GM18951 (cell line): ENCODE measurements at regions not wholly inside any gene's neighbourhood (a gene's known extent, or its start where the extent isn't known, plus 50 kb on each side); places are given as distances from the start of the nearest gene placed in this dataset.

Source experiments
- POLR2A ChIP-seq: IDR thresholded peaks from 4 replicates; pipeline ENCODE4 v1.6.1; 2011; ENCODE audit warnings: mild to moderate bottlenecking; ENCODE audit not compliant: insufficient read length, insufficient read depth; ENCODE audit errors: extremely low read depth
- in situ Hi-C: fragments of 300-500 bp; cut with MboI; formaldehyde crosslinking; loops from one replicate; pipeline ENCODE4 v1.12.0; 2022; ENCODE audit warnings: low sequenced_read_pairs, mixed read lengths, inconsistent platforms; ENCODE audit not compliant: unreplicated experiment

- in situ Hi-C loops: no loop called here
- no peak for TF ChIP-seq POLR2A
Measured at GRCh38 chr11:113577356-113578032, 102.3 kb upstream of the DRD2 start.

- TF ChIP-seq POLR2A: no peak
- in situ Hi-C loops: no loop called here
Measured at GRCh38 chr11:113574586-113574985, 99.4 kb upstream of the DRD2 start.

- no peak for TF ChIP-seq POLR2A
- in situ Hi-C loops: no loop called here
Measured at GRCh38 chr11:113574171-113574570, 99.0 kb upstream of the DRD2 start.

DNA sequence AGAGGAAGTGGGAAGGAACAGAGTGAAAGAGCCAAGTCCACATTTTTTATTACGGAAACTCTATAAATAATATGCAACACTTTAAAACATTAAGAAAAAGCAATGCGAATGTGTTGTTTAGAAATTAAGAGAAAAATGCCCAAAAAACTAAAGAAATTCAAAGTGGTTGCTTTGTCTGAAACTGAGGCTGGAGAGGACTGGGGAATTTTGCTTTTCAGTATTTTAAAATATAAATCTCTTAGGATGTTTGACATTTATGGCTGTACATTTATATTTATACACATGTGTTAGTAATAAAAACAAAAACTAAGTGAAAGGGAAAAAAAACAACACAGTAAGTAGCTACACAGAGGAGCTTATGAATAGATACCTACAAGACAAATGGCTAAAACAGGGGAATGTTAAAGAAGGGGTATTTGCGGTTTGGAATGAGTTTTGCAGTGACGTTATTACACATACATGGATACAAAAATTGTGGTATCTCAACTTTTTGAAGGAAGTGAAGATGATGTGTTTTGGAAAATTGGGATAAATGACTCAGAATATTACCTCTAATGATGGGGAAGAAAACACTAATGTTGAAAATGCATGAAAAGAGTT lies 97.0 kb upstream of the DRD2 start:
- in situ Hi-C loops: no loop called here
- no peak for TF ChIP-seq POLR2A

GRCh38 chr11:113571531-113571930 lies 96.3 kb upstream of the DRD2 start:
- in situ Hi-C loops: no loop called here
- TF ChIP-seq POLR2A: no peak

DNA sequence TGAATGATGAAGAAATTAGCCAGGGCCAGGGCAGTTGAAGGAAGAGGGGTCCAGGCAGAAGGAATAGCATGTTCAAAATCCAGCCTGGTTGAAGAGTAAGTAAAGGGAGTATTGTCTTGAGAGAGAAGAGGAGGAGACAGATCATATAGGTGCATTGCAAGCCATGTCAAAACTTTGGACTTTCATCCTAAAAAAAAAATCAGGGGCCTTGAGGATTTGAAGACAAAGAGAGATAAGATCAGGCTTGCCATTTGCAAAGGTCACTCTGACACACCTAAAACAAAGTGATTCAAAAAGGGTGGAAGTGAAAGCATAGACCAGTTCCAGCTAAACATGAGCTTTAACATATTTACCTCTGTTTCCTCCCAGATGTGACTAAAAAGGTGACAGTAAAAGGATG lies 95.7 kb upstream of the DRD2 start:
- no peak for TF ChIP-seq POLR2A
- in situ Hi-C loops: no loop called here

DNA sequence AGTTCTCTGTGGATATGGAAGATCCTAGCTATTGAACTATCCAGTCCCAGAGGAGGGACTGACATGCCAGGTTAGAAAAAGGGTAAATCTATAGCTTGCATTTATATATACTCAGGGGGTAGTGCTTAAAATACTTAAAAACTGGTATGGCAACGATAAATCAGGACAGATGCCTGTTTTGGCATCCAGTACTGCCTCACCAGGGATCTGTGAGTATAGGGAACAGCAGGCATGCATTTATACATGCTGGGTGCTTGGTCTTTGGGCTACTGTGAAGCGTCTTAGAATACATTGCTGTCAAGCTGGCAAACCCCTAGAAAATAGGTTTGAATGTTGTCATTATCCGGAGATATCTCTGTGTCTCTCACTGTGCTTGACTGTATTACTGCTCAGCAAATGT lies 94.2 kb upstream of the DRD2 start:
- in situ Hi-C loops: no loop called here
- no peak for TF ChIP-seq POLR2A

GRCh38 chr11:113568566-113568965 lies 93.4 kb upstream of the DRD2 start:
- in situ Hi-C loops: no loop called here
- TF ChIP-seq POLR2A: no peak

GRCh38 chr11:113567867-113568544 lies 92.8 kb upstream of the DRD2 start:
- in situ Hi-C loops: no loop called here
- TF ChIP-seq POLR2A: no peak

DNA sequence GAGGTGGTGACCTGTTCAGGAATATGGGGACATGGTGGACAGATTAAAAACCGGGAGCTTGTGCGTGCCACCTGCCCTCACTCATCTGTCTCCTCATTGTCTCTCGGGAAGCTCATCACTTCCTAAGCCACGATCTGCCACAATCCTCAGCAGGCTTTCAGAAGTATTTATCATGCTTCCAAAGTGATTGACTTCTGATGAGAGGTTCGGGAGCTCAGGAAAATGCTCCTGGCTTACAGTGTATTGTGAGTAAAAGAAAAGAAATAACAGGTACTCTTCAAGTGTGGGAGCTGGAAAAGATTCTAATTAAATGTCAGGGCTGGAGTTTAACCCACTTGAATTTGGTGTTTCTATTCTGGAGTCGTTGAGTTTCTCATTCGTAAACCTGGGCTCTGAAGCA lies 91.9 kb upstream of the DRD2 start:
- in situ Hi-C loops: no loop called here

GRCh38 chr11:113564527-113565130 lies 89.4 kb upstream of the DRD2 start:
- no peak for TF ChIP-seq POLR2A
- in situ Hi-C loops: no loop called here

More for the DNA sequence above, 91.9 kb upstream of the DRD2 start:
- TF ChIP-seq POLR2A: no peak

DNA sequence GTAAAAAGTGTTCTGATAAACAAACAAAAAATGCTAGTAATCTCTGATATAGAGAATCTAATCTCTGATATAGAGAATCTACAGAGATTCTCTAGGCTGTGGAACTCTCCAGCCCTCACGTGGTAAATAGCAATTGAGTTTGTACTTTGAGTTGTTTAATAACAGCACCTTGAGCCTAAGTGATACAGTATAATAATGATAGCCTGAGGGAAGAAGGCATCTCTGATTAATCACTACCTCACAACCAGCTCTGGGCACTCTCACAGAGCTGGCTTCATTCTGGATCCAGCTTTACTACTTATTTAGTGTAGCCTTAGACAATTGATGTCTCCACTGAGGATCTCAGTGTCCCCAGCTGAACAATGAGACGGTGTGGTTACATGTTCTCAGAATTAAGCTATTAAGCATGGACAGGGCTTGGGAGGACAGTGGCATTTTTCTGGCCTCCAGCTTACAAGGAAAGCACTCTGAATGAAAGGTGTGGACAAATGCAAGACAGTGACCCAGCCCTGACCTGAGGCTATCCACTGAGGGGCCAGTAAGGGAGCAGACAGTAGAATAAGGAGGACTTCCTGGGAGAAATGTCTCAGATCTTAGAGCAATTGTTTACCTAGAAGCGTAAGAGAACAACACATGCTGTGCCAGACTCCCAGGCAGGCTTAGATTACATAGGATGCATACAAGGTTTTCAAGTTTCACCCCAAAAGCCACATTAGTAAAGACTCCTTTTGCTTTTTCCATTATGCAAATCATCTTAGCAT lies 88.7 kb upstream of the DRD2 start:
- no peak for TF ChIP-seq POLR2A
- in situ Hi-C loops: no loop called here

- no peak for TF ChIP-seq POLR2A
- in situ Hi-C loops: no loop called here
Measured at GRCh38 chr11:113562981-113563461, 87.8 kb upstream of the DRD2 start.

- no peak for TF ChIP-seq POLR2A
- in situ Hi-C loops: no loop called here
Measured at GRCh38 chr11:113562576-113562975, 87.4 kb upstream of the DRD2 start.
